CD14-positive monocyte (primary cell): ENCODE measurements at regions not wholly inside any gene's neighbourhood (a gene's known extent, or its start where the extent isn't known, plus 50 kb on each side); places are given as distances from the start of the nearest gene placed in this dataset.

Source experiments
- DNase-seq, 3 donors: peaks; one replicate each; pipeline ENCODE4 v3.0.0-alpha.2; 2011 to 2022
- H2AFZ ChIP-seq: 2 replicates; pipeline ENCODE4 v1.6.0; 2012; ENCODE audit warnings: mild to moderate bottlenecking, low read depth, low read length, inconsistent platforms; ENCODE audit not compliant: insufficient read depth, poor library complexity, severe bottlenecking
- H3K27ac ChIP-seq, 2 donors: 1 replicate in 1 of 2; 2 replicates in 1 of 2; pipeline ENCODE4 v1.5.1; 2012 to 2013; ENCODE audit warnings: low read length in 2 of 2, control low read depth in 1 of 2, inconsistent platforms in 1 of 2, low read depth in 1 of 2, mild to moderate bottlenecking in 1 of 2
- H3K27me3 ChIP-seq, 2 donors: one replicate each; pipeline versions ENCODE4 v1.6.0 to v1.6.1; 2011 to 2013; ENCODE audit warnings: low read length in 2 of 2; ENCODE audit not compliant: control insufficient read depth in 2 of 2, insufficient read depth in 2 of 2
- H3K36me3 ChIP-seq, 2 donors: replicated peaks in 1 of 2; 1 replicate in 1 of 2; 2 replicates in 1 of 2; pipeline versions ENCODE4 v1.5.1 to v1.6.1; 2012 to 2013; ENCODE audit warnings: low read length in 2 of 2, control low read depth in 1 of 2, inconsistent platforms in 1 of 2, mild to moderate bottlenecking in 1 of 2; ENCODE audit not compliant: insufficient read depth in 2 of 2, control insufficient read depth in 1 of 2
- H3K4me1 ChIP-seq, 2 donors: 1 replicate in 1 of 2; 2 replicates in 1 of 2; pipeline versions ENCODE4 v1.5.1 to v1.6.1; 2012 to 2013; ENCODE audit warnings: low read length in 2 of 2, control low read depth in 1 of 2, inconsistent platforms in 1 of 2, mild to moderate bottlenecking in 1 of 2, moderate library complexity in 1 of 2; ENCODE audit not compliant: insufficient read depth in 2 of 2, control insufficient read depth in 1 of 2
- H3K4me2 ChIP-seq: replicated peaks from 2 replicates; pipeline ENCODE3; 2012; ENCODE audit warnings: low read length, moderate library complexity, mild to moderate bottlenecking; ENCODE audit not compliant: poor library complexity, severe bottlenecking; ENCODE audit errors: extremely low read depth
- H3K4me3 ChIP-seq, 3 experiments: fragments of 200-600 bp in 1 of 3; sonication (generic) in 1 of 3; replicated peaks in 1 of 3; 1 replicate in 2 of 3; 2 replicates in 1 of 3; pipeline ENCODE4 v1.5.1; 2011 to 2013; ENCODE audit warnings: low read length in 3 of 3, mild to moderate bottlenecking in 3 of 3, control low read depth in 2 of 3, low read depth in 2 of 3, inconsistent platforms in 1 of 3, moderate library complexity in 1 of 3
- H3K79me2 ChIP-seq: 2 replicates; pipeline ENCODE4 v1.6.0; 2012; ENCODE audit warnings: mild to moderate bottlenecking, control low read depth, inconsistent platforms, low read length, moderate library complexity; ENCODE audit not compliant: insufficient read depth
- H3K9ac ChIP-seq: 2 replicates; pipeline ENCODE4 v1.6.0; 2017; ENCODE audit warnings: low read length, mild to moderate bottlenecking; ENCODE audit not compliant: insufficient read depth, poor library complexity, severe bottlenecking
- H3K9me3 ChIP-seq, 2 donors: replicated peaks in 1 of 2; 1 replicate in 1 of 2; 2 replicates in 1 of 2; pipeline versions ENCODE4 v1.5.1 to v1.6.1; 2012 to 2013; ENCODE audit warnings: low read length in 2 of 2, control low read depth in 1 of 2; ENCODE audit not compliant: control insufficient read depth in 1 of 2, insufficient read depth in 1 of 2
- H4K20me1 ChIP-seq: 2 replicates; pipeline ENCODE4 v1.6.0; 2012; ENCODE audit warnings: mild to moderate bottlenecking, low read length, control low read depth, moderate library complexity; ENCODE audit not compliant: insufficient read depth
- H3K27ac Mint-ChIP-seq, 7 donors: one replicate each; pipeline ENCODE4 v1.8.0; 2020; ENCODE audit warnings: mild to moderate bottlenecking in 7 of 7, mixed read lengths in 7 of 7, moderate library complexity in 6 of 7, inconsistent platforms in 2 of 7
- H3K27me3 Mint-ChIP-seq, 3 donors: one replicate each; pipeline ENCODE4 v1.8.0; 2021 to 2022; ENCODE audit warnings: low read depth in 3 of 3, mild to moderate bottlenecking in 3 of 3, mixed read lengths in 3 of 3, moderate library complexity in 3 of 3, inconsistent platforms in 1 of 3
- H3K36me3 Mint-ChIP-seq, 2 donors: one replicate each; pipeline ENCODE4 v1.8.0; 2020; ENCODE audit warnings: mixed read lengths in 2 of 2, inconsistent platforms in 1 of 2, mild to moderate bottlenecking in 1 of 2
- H3K4me1 Mint-ChIP-seq: one replicate; pipeline ENCODE4 v1.8.0; 2020; ENCODE audit warnings: mild to moderate bottlenecking, mixed read lengths
- H3K4me3 Mint-ChIP-seq, 2 donors: one replicate each; pipeline ENCODE4 v1.8.0; 2020; ENCODE audit warnings: mild to moderate bottlenecking in 2 of 2, mixed read lengths in 2 of 2, moderate library complexity in 1 of 2
- H3K9me3 Mint-ChIP-seq, 7 donors: one replicate each; pipeline ENCODE4 v1.8.0; 2020 to 2022; ENCODE audit warnings: mixed read lengths in 7 of 7, mild to moderate bottlenecking in 6 of 7, moderate library complexity in 6 of 7, inconsistent platforms in 2 of 7
- CTCF ChIP-seq: fragments of 200-600 bp; IDR thresholded peaks from one replicate; pipeline ENCODE4 v1.8.0; 2022; ENCODE audit warnings: antibody characterized with exemption, mild to moderate bottlenecking
- WGBS: methylation state at CpG from one replicate; pipeline ENCODE4 v1.1.5; 2013; ENCODE audit warnings: missing lambda C conversion rate; ENCODE audit not compliant: insufficient coverage; 5-methylcytosine and 5-hydroxymethylcytosine counted together
- intact Hi-C, 2 donors: fragments of 100-400 bp; cut with micrococcal nuclease; formaldehyde crosslinking; loops; one replicate each; pipeline versions ENCODE4 v1.15.0 to v1.15.1; 2023

- no peaks in the 10 kb centered on the region for H3K36me3 ChIP-seq
- Mint-ChIP-seq H3K36me3 (no peaks in the 10 kb centered on the region), H3K27ac (no peak overlapping the region), H3K27me3 (peaks cover 6 to 17% (median 17%) of the 10 kb centered on the region in 3 donors), H3K9me3 (no peaks in the 10 kb centered on the region), H3K4me3 (no peak overlapping the region), H3K4me1 (no peaks in the 10 kb centered on the region)
- no peak overlapping the region for H3K27ac ChIP-seq
- TF ChIP-seq CTCF: no peak
- no peak overlapping the region for H2AFZ ChIP-seq
- no peak overlapping the region for H3K9ac ChIP-seq
- no peaks in the 10 kb centered on the region for H3K9me3 ChIP-seq
- H3K4me3 ChIP-seq: no peak overlapping the region
- H3K27me3 ChIP-seq: peaks cover 0 to 19% of the 10 kb centered on the region in 2 donors
- intact Hi-C loops: no loop called here
- H3K79me2 ChIP-seq: no peaks in the 10 kb centered on the region
- no peaks in the 10 kb centered on the region for H4K20me1 ChIP-seq
- 88% methylated on average over 16 of the region's 23 CpGs for WGBS
- DNase-seq: no peak
- no peaks in the 10 kb centered on the region for H3K4me1 ChIP-seq
- no peak overlapping the region for H3K4me2 ChIP-seq
Measured at GRCh38 chr1:2970311-2971071, 50.8 kb upstream of the ACTRT2 start.

DNA sequence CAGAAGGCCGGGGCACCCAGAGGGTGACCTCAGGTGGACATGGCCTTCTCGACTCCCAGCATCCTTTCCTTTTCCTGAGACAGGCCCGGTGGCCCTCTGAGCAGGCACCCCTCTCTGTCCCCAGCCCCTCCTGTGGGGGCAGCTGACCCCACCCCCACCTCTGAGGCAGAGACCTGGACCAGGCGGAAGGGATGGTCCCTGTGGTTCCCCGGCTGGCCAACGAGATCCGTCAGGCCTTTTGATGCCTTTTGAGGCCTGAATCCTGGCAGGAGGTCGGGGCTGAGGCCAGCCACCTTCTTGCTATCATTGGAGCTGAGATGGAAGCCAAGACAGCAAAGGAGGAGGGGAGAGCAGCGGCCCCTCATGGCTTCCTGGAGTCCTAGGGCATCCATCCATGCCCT lies 50.2 kb upstream of the ACTRT2 start:
- no peaks in the 10 kb centered on the region for H4K20me1 ChIP-seq
- no peak for DNase-seq
- H3K4me3 ChIP-seq: no peak overlapping the region
- H3K9me3 ChIP-seq: no peaks in the 10 kb centered on the region
- no peak overlapping the region for H3K4me2 ChIP-seq
- intact Hi-C loops: no loop called here
- Mint-ChIP-seq H3K36me3 (no peaks in the 10 kb centered on the region), H3K27ac (no peak overlapping the region), H3K4me1 (no peaks in the 10 kb centered on the region), H3K27me3 (peaks cover 6 to 17% (median 14%) of the 10 kb centered on the region in 3 donors), H3K9me3 (no peaks in the 10 kb centered on the region), H3K4me3 (no peak overlapping the region)
- TF ChIP-seq CTCF: no peak
- H3K79me2 ChIP-seq: no peaks in the 10 kb centered on the region
- WGBS: 88% methylated on average over 8 of the region's 9 CpGs
- no peak overlapping the region for H3K9ac ChIP-seq
- no peak overlapping the region for H2AFZ ChIP-seq
- peaks cover 0 to 19% of the 10 kb centered on the region in 2 donors for H3K27me3 ChIP-seq
- no peaks in the 10 kb centered on the region for H3K4me1 ChIP-seq
- H3K36me3 ChIP-seq: no peaks in the 10 kb centered on the region
- H3K27ac ChIP-seq: no peak overlapping the region
